ENCODE measurements at regions not wholly inside any gene's neighbourhood (a gene's known extent, or its start where the extent isn't known, plus 50 kb on each side); places are given as distances from the start of the nearest gene placed in this dataset.

DNA sequence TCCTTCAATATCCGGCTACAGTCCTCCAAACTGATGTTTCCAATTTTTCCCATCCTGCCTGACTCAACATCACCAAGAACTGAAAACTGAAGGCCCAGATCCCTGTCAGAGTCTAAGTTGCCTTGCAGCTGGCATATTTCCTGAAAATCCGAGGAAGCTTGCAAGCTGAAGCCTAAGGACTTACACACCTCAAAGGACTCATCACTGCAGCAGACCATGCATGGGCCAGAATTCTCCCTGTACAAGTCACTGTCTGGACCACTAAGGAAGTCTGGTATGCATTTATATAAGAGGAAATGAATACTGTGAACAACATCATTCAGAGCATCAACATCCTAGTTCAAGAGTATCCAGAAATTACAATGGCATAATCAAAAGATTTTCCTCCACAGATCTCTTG is 548.8 kb upstream of the MDFIC2 start:
- TF ChIP-seq, protein P1, sequence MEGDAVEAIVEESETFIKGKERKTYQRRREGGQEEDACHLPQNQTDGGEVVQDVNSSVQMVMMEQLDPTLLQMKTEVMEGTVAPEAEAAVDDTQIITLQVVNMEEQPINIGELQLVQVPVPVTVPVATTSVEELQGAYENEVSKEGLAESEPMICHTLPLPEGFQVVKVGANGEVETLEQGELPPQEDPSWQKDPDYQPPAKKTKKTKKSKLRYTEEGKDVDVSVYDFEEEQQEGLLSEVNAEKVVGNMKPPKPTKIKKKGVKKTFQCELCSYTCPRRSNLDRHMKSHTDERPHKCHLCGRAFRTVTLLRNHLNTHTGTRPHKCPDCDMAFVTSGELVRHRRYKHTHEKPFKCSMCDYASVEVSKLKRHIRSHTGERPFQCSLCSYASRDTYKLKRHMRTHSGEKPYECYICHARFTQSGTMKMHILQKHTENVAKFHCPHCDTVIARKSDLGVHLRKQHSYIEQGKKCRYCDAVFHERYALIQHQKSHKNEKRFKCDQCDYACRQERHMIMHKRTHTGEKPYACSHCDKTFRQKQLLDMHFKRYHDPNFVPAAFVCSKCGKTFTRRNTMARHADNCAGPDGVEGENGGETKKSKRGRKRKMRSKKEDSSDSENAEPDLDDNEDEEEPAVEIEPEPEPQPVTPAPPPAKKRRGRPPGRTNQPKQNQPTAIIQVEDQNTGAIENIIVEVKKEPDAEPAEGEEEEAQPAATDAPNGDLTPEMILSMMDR (IDR thresholded peaks at IDR 0.05; ENCODE audit: low read length, missing control alignments): no peak
- peak; percentile 54 for DNase-seq (ENCODE audit: low read depth)
- H3K4me3 ChIP-seq (replicated peaks; ENCODE audit: low read depth, low read length): no peak overlapping the region

DNA sequence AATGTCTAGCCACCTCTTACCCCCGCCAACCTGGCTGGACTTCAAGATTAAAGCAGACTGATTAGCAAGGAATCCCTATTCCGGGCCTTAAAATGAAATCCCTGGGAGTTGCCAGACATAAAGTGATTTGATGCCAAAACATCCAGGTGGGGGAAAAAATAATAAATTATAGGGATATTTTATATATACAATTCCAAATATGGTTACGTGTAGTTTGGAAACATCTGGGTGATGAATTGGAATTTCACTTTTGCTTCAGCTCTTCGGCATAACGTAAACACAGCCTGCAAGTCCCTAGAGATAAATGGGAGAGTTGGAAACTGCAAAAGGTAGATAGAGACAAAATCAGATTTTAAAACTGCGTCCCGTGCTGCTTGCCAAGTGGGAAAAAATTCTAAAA is 545.5 kb upstream of the MDFIC2 start:
- TF ChIP-seq, protein P1 (IDR thresholded peaks at IDR 0.05; ENCODE audit: low read length, missing control alignments): no peak
- peak; percentile 47 for DNase-seq (ENCODE audit: low read depth)
- H3K4me3 ChIP-seq (replicated peaks; ENCODE audit: low read depth, low read length): no peak overlapping the region

DNA sequence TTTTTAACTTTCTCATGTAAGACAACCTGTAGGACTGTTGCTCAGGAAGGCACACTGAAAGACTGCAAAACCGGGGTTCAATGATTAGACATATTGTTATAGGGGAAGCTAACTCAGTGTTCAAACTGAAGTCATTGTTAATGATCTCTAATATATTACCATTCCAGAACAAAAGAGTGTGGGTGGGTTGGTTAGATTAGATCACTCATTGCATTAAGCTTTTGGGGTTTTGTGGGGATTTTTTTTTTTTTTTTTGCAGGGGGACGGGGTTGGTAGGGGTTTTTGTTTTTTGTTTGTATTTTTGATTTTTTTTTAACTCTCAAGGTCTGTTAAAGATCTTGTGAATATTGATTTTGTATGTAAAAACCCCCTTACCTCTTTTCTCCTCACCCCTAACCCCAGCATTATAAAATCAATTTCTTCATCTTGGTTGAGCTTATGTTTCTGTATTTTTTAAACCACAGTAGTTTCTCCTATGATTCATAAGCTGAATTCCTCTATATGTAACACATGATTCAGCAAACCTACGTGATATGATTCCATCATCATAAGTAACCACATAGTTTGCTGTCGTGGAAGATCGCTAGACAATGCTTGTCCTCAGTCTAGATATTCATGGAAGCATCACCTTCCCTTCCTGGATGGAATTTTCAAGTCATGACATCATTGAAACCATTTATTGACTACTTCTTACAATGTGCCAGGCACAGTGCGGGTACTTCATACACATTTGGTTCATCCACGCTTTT is 544.1 kb upstream of the MDFIC2 start:
- TF ChIP-seq, protein P1 (IDR thresholded peaks at IDR 0.05; ENCODE audit: low read length, missing control alignments): no peak
- H3K4me3 ChIP-seq (replicated peaks; ENCODE audit: low read depth, low read length): no peak overlapping the region
- DNase-seq (ENCODE audit: low read depth): peak; percentile 94

DNA sequence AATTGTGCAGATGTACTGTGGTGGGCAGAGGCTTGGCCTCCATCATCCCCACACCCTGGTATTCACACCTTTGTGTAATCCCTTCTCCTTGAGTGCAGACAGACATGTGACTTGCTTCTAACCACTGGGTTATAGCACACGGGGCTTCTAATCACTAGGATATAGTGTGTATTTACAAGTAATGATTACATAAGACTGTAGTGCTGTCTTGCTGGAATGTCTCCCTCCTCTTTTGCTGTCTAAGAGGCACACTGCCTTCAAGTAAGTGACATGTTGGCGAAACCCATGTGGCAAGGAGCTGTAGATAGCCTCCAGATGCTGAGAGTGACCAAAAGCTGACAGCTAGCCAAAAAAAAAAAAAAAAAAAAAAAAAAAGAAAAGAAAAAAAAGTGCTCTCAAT is 542.7 kb upstream of the MDFIC2 start:
- H3K4me3 ChIP-seq (replicated peaks; ENCODE audit: low read depth, low read length): no peak overlapping the region
- DNase-seq (ENCODE audit: low read depth): no peak
- TF ChIP-seq, protein P1 (IDR thresholded peaks at IDR 0.05; ENCODE audit: low read length, missing control alignments): no peak

DNA sequence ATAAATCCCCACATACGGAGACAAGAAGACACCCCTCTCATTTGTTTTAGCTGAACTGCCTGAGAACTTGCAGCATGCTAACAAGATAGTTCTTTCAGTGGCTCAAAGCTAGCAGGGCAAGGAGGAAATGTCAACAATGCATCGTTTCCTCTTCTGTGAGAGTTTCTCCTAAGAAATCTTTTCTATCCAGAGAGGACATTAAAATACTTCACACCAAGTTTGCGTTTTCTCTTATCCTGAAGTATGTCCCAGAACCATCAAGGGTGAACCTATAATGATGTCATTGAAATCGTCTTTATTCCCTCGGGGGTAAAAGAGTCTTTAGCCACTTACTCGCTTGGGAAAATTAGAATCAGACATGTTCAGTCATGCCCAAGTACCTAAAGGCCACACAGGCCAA is 541.7 kb upstream of the MDFIC2 start:
- H3K4me3 ChIP-seq (replicated peaks; ENCODE audit: low read depth, low read length): no peak overlapping the region
- TF ChIP-seq, protein P1 (IDR thresholded peaks at IDR 0.05; ENCODE audit: low read length, missing control alignments): no peak
- DNase-seq (ENCODE audit: low read depth): no peak

DNA sequence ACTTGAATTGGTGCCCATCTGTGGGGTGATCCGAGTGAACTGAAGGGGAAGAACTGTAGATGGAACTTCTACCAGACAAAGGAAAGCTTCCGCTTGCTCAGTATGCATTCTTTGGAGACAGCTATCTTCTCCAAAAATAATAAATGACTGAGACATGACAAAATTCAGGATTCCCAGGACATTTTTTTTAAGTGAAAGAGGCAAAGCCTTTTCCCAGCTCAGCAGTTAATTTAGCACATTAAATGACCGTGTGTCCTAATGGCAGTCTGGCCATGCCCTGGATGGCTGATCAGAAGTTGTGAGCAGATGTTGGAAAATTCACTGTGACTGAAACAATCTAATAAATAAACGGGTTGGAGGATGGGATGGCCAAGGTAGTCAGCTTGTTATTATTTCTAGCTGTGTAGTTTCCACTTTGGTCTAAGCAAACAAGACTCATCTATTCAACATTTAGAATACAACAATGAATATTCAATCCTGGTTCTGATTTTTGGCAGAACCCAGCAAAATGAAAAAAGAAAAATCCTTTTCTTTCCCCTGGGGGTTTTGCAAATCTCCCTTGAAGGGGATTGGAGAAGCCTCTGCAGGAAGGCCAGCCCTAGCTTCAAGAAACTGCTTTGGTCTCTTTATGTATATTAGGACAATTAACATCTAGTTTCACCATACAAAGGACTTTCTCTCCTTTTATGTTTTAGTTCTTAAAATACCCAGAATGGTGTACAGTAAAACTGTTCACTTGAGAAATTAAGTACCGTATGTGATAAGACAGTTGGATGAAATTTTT is 540.9 kb upstream of the MDFIC2 start:
- no peak for DNase-seq (ENCODE audit: low read depth)
- TF ChIP-seq, protein P1 (IDR thresholded peaks at IDR 0.05; ENCODE audit: low read length, missing control alignments): no peak
- H3K4me3 ChIP-seq (replicated peaks; ENCODE audit: low read depth, low read length): no peak overlapping the region
